GM13976 (cell line): ENCODE measurements at regions not wholly inside any gene's neighbourhood (a gene's known extent, or its start where the extent isn't known, plus 50 kb on each side); places are given as distances from the start of the nearest gene placed in this dataset.

ENCODE experiments used
- DNase-seq: peaks from one replicate; pipeline ENCODE4 v3.0.0; 2012; ENCODE audit warnings: low spot score
- in situ Hi-C: fragments of 300-500 bp; cut with MboI; formaldehyde crosslinking; loops from one replicate; pipeline ENCODE4 v1.12.0; 2022; ENCODE audit warnings: low sequenced_read_pairs, mixed read lengths, inconsistent platforms; ENCODE audit not compliant: unreplicated experiment
- TF ChIP-seq, protein P1 (sequence below): IDR thresholded peaks from 2 replicates; pipeline ENCODE4 v1.5.1; 2012; ENCODE audit warnings: borderline replicate concordance, mild to moderate bottlenecking; ENCODE audit not compliant: insufficient read depth; ENCODE audit errors: extremely low read depth, missing control alignments, control extremely low read depth

DNA sequence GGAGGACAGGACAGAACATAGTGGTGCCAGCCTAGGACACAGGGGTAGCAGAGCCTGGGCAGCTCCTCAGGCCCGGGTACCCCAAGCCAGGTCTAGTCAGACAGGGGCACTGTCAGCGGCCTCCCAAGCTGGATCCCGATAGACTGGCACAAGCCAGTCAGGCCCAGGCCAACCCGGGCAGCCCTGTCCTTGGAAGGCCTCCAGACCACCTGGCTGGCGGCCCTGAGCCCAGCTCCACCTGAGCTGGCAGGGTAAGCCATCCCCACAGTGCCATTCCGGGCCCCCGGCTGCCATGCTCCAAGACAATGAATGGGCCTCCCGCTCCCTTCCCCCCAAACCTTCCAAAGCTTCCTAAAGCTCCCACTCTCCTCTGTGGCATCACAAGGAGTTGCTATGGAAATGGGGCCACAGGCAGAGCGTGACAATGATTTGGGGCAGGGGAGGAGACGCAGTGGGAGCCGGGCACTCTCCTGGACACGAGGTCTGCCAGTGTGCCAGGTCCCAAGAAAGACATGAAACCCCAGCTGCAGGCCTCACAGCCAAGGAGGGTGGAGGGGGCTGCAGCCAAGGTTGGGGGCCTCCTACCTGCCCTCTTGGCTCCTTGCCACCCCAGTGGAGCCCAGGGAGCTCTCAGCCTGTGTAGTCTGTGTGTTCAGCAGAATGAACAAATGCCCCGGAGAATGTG lies 165.6 kb upstream of the LINGO1 start:
- in situ Hi-C loops = no loop called here
- TF ChIP-seq, protein P1, sequence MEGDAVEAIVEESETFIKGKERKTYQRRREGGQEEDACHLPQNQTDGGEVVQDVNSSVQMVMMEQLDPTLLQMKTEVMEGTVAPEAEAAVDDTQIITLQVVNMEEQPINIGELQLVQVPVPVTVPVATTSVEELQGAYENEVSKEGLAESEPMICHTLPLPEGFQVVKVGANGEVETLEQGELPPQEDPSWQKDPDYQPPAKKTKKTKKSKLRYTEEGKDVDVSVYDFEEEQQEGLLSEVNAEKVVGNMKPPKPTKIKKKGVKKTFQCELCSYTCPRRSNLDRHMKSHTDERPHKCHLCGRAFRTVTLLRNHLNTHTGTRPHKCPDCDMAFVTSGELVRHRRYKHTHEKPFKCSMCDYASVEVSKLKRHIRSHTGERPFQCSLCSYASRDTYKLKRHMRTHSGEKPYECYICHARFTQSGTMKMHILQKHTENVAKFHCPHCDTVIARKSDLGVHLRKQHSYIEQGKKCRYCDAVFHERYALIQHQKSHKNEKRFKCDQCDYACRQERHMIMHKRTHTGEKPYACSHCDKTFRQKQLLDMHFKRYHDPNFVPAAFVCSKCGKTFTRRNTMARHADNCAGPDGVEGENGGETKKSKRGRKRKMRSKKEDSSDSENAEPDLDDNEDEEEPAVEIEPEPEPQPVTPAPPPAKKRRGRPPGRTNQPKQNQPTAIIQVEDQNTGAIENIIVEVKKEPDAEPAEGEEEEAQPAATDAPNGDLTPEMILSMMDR = no peak
- no peak for DNase-seq

DNA sequence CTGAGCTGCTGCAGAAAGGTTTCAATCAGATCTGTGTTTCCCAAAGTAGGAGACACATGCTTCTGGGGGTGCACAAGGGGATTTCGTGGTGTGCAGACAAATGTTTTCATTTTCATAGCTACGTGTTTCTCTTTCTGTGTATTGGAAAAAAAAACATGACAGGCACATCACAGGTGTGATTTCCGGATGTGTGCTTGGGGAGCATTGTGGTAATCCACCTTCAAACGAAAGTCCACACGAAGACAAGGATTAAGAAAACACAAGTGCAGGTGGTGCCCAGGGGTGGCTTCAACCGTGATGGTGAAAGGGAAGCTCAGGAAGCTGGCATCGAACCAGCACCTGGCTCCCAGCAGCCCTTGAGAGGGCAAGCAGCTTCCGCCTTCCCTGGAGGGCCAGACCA lies 164.6 kb upstream of the LINGO1 start:
- in situ Hi-C loops = no loop called here
- DNase-seq = no peak
- TF ChIP-seq, protein P1 = no peak

DNA sequence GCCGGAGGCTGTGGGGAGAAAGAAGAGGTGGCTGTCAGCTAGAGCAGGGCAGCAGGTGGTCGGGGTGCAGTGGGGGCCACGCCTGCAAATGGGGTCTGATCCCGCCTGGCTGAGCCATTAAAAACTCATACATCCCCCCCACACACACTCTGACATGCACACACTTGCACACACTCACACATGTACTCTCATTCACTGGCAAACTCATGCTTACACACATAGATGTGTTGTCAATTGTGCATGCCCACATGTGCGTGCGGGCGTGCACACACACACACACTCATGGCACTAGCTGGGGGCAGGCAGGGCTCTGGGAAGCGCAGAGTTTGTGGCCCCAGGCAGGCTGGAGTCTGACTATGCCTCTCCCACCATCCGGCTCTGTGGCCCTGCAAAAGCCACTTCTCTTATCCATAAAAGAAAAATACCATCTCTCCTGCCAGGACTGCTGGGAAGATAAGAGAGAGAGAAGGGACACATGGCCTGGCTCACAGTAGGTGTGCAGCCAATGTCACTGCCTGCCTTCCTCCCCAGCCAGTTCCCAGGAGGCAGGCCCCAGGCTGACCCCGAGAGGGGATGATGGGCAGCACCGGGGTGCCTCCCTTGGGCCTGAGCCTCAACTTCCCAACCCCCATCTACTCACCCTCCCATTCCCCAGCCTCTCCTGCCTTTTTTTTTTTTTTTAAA lies 163.5 kb upstream of the LINGO1 start:
- TF ChIP-seq, protein P1 = no peak
- in situ Hi-C loops = no loop called here
- no peak for DNase-seq

DNA sequence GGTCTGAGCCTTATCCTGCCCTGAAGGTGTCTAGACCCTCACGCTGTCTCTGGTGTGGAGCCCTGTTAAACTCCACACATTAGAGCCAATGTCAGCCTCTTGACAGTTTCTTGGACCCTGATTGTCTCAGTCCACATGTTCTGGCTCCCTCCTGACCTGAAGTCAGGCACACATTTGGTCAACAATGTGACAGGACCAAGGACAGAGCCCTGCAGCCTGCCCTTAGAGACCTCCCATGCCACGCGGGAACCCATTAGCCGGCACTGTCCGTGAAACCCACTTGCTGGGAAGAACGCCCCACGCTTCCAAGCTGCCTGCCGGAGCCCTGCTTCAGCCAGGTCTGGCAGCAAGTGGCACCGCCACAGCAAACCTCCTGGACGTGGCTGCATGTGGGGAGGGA lies 162.7 kb upstream of the LINGO1 start:
- TF ChIP-seq, protein P1 = no peak
- in situ Hi-C loops = no loop called here

DNA sequence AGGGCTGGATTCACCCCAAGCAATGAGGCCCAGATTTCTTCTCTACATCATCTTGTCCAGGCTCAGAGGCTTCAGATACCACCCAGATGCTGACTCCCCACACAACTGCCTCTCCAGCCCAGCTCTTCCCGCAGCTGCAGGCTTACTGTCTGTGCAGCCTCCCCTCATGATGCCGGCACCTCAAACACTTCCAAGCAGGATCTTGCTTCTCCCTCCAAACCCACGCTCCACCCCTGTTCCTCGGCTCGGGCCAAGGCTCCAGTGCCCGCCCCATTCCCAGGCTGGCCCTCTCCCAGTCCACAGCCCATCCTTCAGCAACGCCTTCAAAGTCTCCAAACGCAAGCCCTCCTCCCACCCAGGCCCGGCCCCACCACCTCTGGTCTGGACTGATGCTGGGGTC lies 159.2 kb upstream of the LINGO1 start:
- in situ Hi-C loops = no loop called here
- DNase-seq = no peak
- TF ChIP-seq, protein P1 = no peak

More for the DNA sequence above, 162.7 kb upstream of the LINGO1 start:
- DNase-seq = no peak

DNA sequence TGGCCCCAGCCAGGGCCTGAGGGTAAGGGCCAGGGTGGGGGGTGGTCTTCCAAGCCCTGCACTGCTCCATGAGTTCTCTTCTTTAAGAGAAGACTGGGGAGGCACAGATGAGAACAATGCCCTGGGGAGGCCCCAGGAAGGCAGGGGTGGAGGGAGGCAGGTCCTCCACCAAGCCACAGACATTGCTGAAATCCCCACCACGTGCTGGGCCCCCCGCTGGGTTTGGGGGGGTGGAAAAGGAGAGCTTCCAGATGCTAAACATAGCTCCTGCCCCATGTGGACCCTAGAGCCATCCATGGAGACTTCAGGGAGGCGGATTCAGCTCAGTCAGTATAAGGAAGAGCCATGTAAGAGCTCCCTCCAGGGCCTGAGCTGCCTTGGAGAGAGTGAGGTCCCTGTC lies 157.8 kb upstream of the LINGO1 start:
- TF ChIP-seq, protein P1 = no peak
- DNase-seq = no peak
- in situ Hi-C loops = no loop called here
